GM23338 (cell line): ENCODE measurements at regions not wholly inside any gene's neighbourhood (a gene's known extent, or its start where the extent isn't known, plus 50 kb on each side); places are given as distances from the start of the nearest gene placed in this dataset.

Experiments used
- ATAC-seq: fragments of 200-7000 bp; cut with Tn5 transposase; 3 replicates; pipeline ENCODE4 v1.9.1; 2020
- DNase-seq: peaks from one replicate; pipeline ENCODE4 v3.0.0-alpha.2; 2015; ENCODE audit warnings: low spot score
- H2AFZ ChIP-seq: fragments of 200-600 bp; sonication (generic); 2 replicates; pipeline ENCODE4 v1.8.0; 2016; ENCODE audit warnings: antibody characterized with exemption, mild to moderate bottlenecking, moderate library complexity
- H3F3A ChIP-seq: fragments of 200-600 bp; sonication (generic); replicated peaks from 2 replicates; pipeline ENCODE4 v1.8.0; 2017; ENCODE audit warnings: antibody characterized with exemption, mixed run types, low read depth
- H3K27ac ChIP-seq: fragments of 200-600 bp; sonication (generic); 2 replicates; pipeline ENCODE4 v1.6.1; 2016; ENCODE audit warnings: low read depth
- H3K27me3 ChIP-seq: fragments of 200-600 bp; sonication (generic); 2 replicates; pipeline ENCODE4 v1.8.0; 2016; ENCODE audit warnings: mild to moderate bottlenecking, mixed run types, moderate library complexity; ENCODE audit not compliant: insufficient read depth
- H3K36me3 ChIP-seq: fragments of 200-600 bp; sonication (generic); 2 replicates; pipeline ENCODE4 v1.8.0; 2016; ENCODE audit warnings: mild to moderate bottlenecking; ENCODE audit not compliant: insufficient read depth
- H3K4me1 ChIP-seq: fragments of 200-600 bp; sonication (generic); 2 replicates; pipeline ENCODE4 v1.8.0; 2016; ENCODE audit warnings: mild to moderate bottlenecking, moderate library complexity; ENCODE audit not compliant: insufficient read depth
- H3K4me2 ChIP-seq: fragments of 200-600 bp; sonication (generic); 2 replicates; pipeline ENCODE4 v1.7.1; 2017; ENCODE audit warnings: mixed run types
- H3K4me3 ChIP-seq: fragments of 200-600 bp; sonication (generic); 2 replicates; pipeline ENCODE4 v1.6.1; 2016; ENCODE audit warnings: mixed run types
- H3K79me2 ChIP-seq: fragments of 200-600 bp; sonication (generic); replicated peaks from 2 replicates; pipeline ENCODE4 v1.8.0; 2017; ENCODE audit warnings: mild to moderate bottlenecking; ENCODE audit not compliant: insufficient read depth
- H3K9me2 ChIP-seq: fragments of 200-600 bp; sonication (generic); 2 replicates; pipeline ENCODE4 v1.8.0; 2017; ENCODE audit not compliant: insufficient read depth
- H4K20me1 ChIP-seq: fragments of 200-600 bp; sonication (generic); replicated peaks from 2 replicates; pipeline ENCODE4 v1.8.0; 2017; ENCODE audit warnings: mild to moderate bottlenecking; ENCODE audit not compliant: insufficient read depth
- H3K27ac Mint-ChIP-seq: 2 replicates; pipeline ENCODE4 v1.8.0; 2020; ENCODE audit warnings: inconsistent platforms, mild to moderate bottlenecking, moderate library complexity, mixed read lengths
- H3K27me3 Mint-ChIP-seq: 3 replicates; pipeline ENCODE4 v1.8.0; 2022; ENCODE audit warnings: low read depth, mild to moderate bottlenecking, moderate library complexity, mixed read lengths, inconsistent platforms; ENCODE audit not compliant: insufficient read depth, poor library complexity
- H3K36me3 Mint-ChIP-seq: 3 replicates; pipeline ENCODE4 v1.8.0; 2021; ENCODE audit warnings: low read depth, mild to moderate bottlenecking, inconsistent platforms, moderate library complexity, mixed read lengths
- H3K4me1 Mint-ChIP-seq: 3 replicates; pipeline ENCODE4 v1.8.0; 2020; ENCODE audit warnings: mild to moderate bottlenecking, inconsistent platforms, mixed read lengths
- H3K4me3 Mint-ChIP-seq: 3 replicates; pipeline ENCODE4 v1.8.0; 2021; ENCODE audit warnings: moderate library complexity, mild to moderate bottlenecking, inconsistent platforms, mixed read lengths
- H3K9me3 Mint-ChIP-seq: 3 replicates; pipeline ENCODE4 v1.8.0; 2020; ENCODE audit warnings: moderate library complexity, mild to moderate bottlenecking, inconsistent platforms, mixed read lengths
- CREB1 ChIP-seq: fragments of 250-450 bp; sonication (Bioruptor Pico); IDR thresholded peaks from 2 replicates; pipeline ENCODE4 v1.5.0; 2020; ENCODE audit warnings: low read depth, mild to moderate bottlenecking, moderate library complexity
- EZH2 ChIP-seq: fragments of 200-600 bp; sonication (generic); IDR thresholded peaks from one replicate; pipeline ENCODE4 v1.8.0; 2017; ENCODE audit warnings: antibody characterized with exemption, mild to moderate bottlenecking, low read depth; ENCODE audit not compliant: unreplicated experiment
- JUNB ChIP-seq: IDR thresholded peaks from one replicate; pipeline ENCODE4 v1.6.1; 2016; ENCODE audit warnings: antibody characterized with exemption; ENCODE audit not compliant: unreplicated experiment
- NANOG ChIP-seq: IDR thresholded peaks from 2 replicates; pipeline ENCODE4 v1.6.1; 2016; ENCODE audit warnings: antibody characterized with exemption, borderline replicate concordance
- POLR2AphosphoS5 ChIP-seq: IDR thresholded peaks from 2 replicates; pipeline ENCODE4 v1.6.1; 2016; ENCODE audit warnings: antibody characterized with exemption, low read depth
- STAT1 ChIP-seq: IDR thresholded peaks from one replicate; pipeline ENCODE4 v1.6.1; 2016; ENCODE audit warnings: antibody characterized with exemption; ENCODE audit not compliant: unreplicated experiment
- ZNF114 ChIP-seq: fragments of 250-450 bp; sonication (Bioruptor Pico); IDR thresholded peaks from 2 replicates; pipeline ENCODE4 v1.5.0; 2020; ENCODE audit warnings: mild to moderate bottlenecking, moderate library complexity
- ZNF331 ChIP-seq: fragments of 250-450 bp; sonication (Bioruptor Pico); IDR thresholded peaks from 2 replicates; pipeline ENCODE4 v1.5.0; 2020; ENCODE audit warnings: low read depth, mild to moderate bottlenecking, moderate library complexity
- TF ChIP-seq, protein P1 (sequence below): IDR thresholded peaks from one replicate; pipeline ENCODE4 v1.6.1; 2018; ENCODE audit warnings: antibody characterized with exemption; ENCODE audit not compliant: unreplicated experiment
- TF ChIP-seq, protein P2 (sequence below): IDR thresholded peaks from 2 replicates; pipeline ENCODE4 v1.6.1; 2016; ENCODE audit warnings: antibody characterized with exemption
- TF ChIP-seq, protein P3 (sequence below), 2 experiments: fragments of 200-600 bp in 1 of 2; sonication (generic) in 1 of 2; conservative IDR thresholded peaks; 2 replicates each; pipeline versions ENCODE4 v1.5.1 to v1.6.1; 2016 to 2017; ENCODE audit warnings: antibody characterized with exemption in 2 of 2, low read depth in 2 of 2, mild to moderate bottlenecking in 2 of 2, moderate library complexity in 1 of 2

DNA sequence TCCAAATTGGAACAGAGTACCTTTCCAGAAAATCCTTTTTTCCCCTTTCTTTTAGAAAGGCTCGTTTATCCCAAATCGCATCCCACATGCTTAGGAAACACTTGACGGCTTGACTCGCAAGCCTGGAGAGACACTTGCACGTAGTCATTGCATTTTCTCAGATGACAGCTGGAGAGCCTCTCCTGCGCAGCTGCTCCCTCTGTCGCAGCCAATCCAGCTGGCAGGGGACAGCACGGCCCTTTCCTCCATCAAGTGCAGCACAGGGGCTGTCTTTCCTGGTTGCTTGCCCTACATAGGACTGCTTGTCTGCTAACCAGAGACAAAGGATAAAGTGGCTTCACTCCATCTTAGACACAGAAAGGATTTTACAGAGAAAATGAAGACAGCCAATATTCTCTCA lies 77.6 kb upstream of the RGS17 start (continued):
- TF ChIP-seq, protein P1, sequence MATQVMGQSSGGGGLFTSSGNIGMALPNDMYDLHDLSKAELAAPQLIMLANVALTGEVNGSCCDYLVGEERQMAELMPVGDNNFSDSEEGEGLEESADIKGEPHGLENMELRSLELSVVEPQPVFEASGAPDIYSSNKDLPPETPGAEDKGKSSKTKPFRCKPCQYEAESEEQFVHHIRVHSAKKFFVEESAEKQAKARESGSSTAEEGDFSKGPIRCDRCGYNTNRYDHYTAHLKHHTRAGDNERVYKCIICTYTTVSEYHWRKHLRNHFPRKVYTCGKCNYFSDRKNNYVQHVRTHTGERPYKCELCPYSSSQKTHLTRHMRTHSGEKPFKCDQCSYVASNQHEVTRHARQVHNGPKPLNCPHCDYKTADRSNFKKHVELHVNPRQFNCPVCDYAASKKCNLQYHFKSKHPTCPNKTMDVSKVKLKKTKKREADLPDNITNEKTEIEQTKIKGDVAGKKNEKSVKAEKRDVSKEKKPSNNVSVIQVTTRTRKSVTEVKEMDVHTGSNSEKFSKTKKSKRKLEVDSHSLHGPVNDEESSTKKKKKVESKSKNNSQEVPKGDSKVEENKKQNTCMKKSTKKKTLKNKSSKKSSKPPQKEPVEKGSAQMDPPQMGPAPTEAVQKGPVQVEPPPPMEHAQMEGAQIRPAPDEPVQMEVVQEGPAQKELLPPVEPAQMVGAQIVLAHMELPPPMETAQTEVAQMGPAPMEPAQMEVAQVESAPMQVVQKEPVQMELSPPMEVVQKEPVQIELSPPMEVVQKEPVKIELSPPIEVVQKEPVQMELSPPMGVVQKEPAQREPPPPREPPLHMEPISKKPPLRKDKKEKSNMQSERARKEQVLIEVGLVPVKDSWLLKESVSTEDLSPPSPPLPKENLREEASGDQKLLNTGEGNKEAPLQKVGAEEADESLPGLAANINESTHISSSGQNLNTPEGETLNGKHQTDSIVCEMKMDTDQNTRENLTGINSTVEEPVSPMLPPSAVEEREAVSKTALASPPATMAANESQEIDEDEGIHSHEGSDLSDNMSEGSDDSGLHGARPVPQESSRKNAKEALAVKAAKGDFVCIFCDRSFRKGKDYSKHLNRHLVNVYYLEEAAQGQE, result no peak
- TF ChIP-seq, protein P2, sequence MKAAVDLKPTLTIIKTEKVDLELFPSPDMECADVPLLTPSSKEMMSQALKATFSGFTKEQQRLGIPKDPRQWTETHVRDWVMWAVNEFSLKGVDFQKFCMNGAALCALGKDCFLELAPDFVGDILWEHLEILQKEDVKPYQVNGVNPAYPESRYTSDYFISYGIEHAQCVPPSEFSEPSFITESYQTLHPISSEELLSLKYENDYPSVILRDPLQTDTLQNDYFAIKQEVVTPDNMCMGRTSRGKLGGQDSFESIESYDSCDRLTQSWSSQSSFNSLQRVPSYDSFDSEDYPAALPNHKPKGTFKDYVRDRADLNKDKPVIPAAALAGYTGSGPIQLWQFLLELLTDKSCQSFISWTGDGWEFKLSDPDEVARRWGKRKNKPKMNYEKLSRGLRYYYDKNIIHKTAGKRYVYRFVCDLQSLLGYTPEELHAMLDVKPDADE, result no peak
- no peak for TF ChIP-seq CREB1 (CRISPR knock-in tag)
- no peak for TF ChIP-seq POLR2AphosphoS5
- TF ChIP-seq ZNF331 (CRISPR knock-in tag), result no peak
- TF ChIP-seq NANOG, result no peak

DNA sequence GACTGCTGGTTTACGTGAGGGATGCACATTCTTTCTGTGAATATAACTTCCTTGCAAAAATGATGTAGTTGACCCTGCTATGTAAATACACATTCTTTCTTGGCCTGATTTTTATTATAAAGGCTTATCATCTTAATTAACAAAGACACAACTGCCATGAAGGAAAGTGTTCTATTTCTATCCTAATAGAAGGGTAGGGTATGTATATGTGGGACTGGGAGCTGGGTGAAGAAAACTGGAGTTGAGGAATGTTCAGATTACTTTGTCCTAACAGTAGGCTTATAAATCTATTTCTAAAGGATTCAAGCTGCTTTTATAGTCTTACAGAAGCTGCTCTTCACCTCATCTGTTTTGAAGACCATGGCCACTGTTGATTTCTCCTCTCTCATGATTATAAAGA lies 76.5 kb upstream of the RGS17 start:
- Histone ChIP-seq H3K36me3 (no peaks in the 10 kb centered on the region), H3K4me1 (no peaks in the 10 kb centered on the region), H3K27ac (no peak overlapping the region), H3K9me2 (no peaks in the 10 kb centered on the region), H3K27me3 (no peaks in the 10 kb centered on the region), H2AFZ (no peak overlapping the region), H3K79me2 (no peaks in the 10 kb centered on the region), H4K20me1 (no peaks in the 10 kb centered on the region), H3F3A (no peaks in the 10 kb centered on the region), H3K4me2 (no peak overlapping the region), H3K4me3 (no peak overlapping the region)
- H3K27ac Mint-ChIP-seq, result no peak overlapping the region
- H3K36me3 Mint-ChIP-seq, result no peaks in the 10 kb centered on the region
- H3K27me3 Mint-ChIP-seq, result no peaks in the 10 kb centered on the region
- H3K9me3 Mint-ChIP-seq, result no peaks in the 10 kb centered on the region
- no peak overlapping the region for H3K4me3 Mint-ChIP-seq
- no peaks in the 10 kb centered on the region for H3K4me1 Mint-ChIP-seq
- no peak for ATAC-seq
- DNase-seq, result no peak
- TF ChIP-seq STAT1 (no peak), EZH2 (no peak), POLR2AphosphoS5 (no peak), ZNF114 (CRISPR knock-in tag) (no peak), CREB1 (CRISPR knock-in tag) (no peak), ZNF331 (CRISPR knock-in tag) (no peak), JUNB (no peak)
- TF ChIP-seq, protein P3, sequence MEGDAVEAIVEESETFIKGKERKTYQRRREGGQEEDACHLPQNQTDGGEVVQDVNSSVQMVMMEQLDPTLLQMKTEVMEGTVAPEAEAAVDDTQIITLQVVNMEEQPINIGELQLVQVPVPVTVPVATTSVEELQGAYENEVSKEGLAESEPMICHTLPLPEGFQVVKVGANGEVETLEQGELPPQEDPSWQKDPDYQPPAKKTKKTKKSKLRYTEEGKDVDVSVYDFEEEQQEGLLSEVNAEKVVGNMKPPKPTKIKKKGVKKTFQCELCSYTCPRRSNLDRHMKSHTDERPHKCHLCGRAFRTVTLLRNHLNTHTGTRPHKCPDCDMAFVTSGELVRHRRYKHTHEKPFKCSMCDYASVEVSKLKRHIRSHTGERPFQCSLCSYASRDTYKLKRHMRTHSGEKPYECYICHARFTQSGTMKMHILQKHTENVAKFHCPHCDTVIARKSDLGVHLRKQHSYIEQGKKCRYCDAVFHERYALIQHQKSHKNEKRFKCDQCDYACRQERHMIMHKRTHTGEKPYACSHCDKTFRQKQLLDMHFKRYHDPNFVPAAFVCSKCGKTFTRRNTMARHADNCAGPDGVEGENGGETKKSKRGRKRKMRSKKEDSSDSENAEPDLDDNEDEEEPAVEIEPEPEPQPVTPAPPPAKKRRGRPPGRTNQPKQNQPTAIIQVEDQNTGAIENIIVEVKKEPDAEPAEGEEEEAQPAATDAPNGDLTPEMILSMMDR (conservative IDR thresholded peaks at IDR 0.05; ENCODE audit: low read depth in 2 of 2), result no peak
- TF ChIP-seq, protein P1, result no peak
- TF ChIP-seq, protein P2, result no peak
